ENCODE measurements at regions not wholly inside any gene's neighbourhood (a gene's known extent, or its start where the extent isn't known, plus 50 kb on each side); places are given as distances from the start of the nearest gene placed in this dataset.
"Not testable (repeated sequence)": the region's sequence is repeated elsewhere in the genome, so short reads cannot be mapped to it uniquely, and the experiment has no call there.

DNA sequence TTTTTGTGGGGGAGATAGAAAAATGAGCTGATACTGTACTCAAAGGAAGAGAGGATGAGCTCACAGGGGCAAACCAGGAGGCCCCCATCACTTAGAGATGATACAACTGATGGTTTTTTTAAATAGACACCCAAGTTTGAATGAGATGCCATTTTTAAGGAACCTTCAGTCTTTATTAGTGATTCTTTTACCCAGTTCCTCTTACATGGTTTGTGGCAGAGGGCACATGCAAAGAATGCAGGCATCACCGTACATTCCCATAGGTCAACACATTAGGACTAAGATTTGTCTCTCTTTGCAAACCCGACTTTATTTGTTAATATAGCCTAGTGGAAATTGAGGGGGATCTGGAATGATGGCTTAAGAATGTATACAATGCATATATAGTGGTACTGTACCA is 250.9 kb downstream of the ASXL3 start:
- H3K4me3 ChIP-seq (ENCODE audit: low read depth, low read length): no peak overlapping the region
- TF ChIP-seq, protein P1, sequence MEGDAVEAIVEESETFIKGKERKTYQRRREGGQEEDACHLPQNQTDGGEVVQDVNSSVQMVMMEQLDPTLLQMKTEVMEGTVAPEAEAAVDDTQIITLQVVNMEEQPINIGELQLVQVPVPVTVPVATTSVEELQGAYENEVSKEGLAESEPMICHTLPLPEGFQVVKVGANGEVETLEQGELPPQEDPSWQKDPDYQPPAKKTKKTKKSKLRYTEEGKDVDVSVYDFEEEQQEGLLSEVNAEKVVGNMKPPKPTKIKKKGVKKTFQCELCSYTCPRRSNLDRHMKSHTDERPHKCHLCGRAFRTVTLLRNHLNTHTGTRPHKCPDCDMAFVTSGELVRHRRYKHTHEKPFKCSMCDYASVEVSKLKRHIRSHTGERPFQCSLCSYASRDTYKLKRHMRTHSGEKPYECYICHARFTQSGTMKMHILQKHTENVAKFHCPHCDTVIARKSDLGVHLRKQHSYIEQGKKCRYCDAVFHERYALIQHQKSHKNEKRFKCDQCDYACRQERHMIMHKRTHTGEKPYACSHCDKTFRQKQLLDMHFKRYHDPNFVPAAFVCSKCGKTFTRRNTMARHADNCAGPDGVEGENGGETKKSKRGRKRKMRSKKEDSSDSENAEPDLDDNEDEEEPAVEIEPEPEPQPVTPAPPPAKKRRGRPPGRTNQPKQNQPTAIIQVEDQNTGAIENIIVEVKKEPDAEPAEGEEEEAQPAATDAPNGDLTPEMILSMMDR (IDR thresholded peaks at IDR 0.05; ENCODE audit: insufficient read depth, low read length, missing control alignments): no peak
- DNase-seq (ENCODE audit: low read depth, low spot score): no peak
- ChIA-PET POLR2A (no interaction called here), CTCF (no interaction called here)

DNA sequence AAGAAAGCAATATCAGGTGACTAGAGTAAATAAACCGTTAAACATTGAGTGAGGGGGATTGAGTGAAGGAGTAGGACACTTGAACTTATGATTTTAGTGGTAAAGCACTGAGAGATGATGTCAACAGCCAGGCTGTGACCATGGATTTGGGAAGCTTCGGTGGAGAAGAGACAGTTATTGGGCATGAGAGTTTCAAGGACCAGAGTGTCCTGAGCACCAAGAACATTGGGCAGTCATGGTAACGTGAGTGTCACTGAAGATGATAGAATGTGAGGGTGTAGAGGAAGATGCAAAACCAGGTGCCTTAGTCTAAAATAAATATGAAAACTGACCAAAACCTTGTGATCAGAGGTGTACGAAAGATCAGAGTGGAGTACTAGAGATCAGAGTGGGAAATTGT is 248.1 kb downstream of the ASXL3 start:
- DNase-seq (ENCODE audit: low read depth, low spot score): no peak
- no peak overlapping the region for H3K4me3 ChIP-seq (ENCODE audit: low read depth, low read length)
- ChIA-PET POLR2A (no interaction called here), CTCF (no interaction called here)
- TF ChIP-seq, protein P1 (IDR thresholded peaks at IDR 0.05; ENCODE audit: insufficient read depth, low read length, missing control alignments): no peak

DNA sequence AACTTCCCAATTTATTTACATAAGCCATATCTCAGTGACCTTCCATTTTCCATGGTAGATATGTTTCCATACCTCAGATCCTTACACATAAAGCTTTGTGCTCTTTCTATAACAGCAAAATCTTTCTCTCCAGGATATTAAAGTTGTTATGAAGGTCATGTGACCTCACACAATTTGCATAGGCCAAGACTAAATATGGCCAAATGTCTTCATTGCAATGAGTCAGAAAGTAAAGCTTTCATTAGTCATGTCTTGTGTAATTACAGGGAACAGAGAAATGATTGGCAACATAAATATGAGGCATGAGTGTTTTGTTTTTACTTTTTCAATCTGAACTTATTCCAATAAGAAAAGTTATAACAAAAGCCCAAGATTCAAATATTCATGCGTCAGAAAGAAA is 243.5 kb downstream of the ASXL3 start:
- POLR2A ChIA-PET: no interaction called here

DNA sequence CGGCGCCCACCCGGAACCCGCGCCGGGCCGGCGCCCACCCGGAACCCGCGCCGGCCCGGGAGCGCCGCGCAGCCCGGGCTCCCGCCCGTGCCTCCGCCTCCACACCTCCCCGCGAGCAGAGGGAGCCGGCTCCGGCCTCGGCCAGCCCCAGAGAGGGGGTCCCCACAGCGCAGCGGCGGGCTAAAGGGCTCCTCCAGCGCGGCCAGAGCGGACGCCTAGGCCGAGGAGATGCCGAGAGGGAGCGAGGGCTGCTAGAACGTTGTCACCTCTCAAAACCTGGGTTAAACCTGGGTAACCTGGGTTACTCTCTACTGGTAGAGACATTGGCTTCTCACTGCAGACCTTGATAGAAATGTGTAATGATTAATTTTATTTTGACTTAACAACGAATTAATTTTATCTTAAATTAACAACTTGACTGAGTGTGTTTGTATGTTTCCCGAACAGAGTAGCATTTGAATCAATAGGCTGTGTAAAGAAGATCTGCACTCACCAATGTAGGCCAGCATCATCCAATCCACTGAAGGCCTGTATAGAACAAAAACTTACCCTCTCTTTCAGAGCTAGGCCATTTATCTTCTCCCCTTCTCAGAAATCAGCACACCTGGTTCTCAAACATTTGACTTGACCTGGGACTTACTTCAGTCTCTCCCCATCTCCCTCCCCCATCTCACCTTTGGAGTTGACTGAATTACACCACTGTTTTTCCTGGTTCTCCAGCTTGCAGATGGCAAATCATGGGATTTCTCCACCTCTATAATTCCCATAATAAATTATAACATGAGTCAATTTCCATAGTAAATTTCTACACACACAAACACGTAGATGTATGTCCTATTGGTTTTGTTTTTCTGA is 242.7 kb downstream of the ASXL3 start:
- TF ChIP-seq, protein P1 (IDR thresholded peaks at IDR 0.05; ENCODE audit: insufficient read depth, low read length, missing control alignments): no peak
- H3K4me3 ChIP-seq (ENCODE audit: low read depth, low read length): no peak overlapping the region
- POLR2A ChIA-PET: no interaction called here
- no peak for DNase-seq (ENCODE audit: low read depth, low spot score)
- CTCF ChIA-PET: interaction anchor here (1.5 kb wide), 1 partner anchor 19 kb away, joined by 4 read pairs; no protein-coding TSS in a partner anchor

More for the DNA sequence above, 243.5 kb downstream of the ASXL3 start:
- H3K4me3 ChIP-seq (ENCODE audit: low read depth, low read length): no peak overlapping the region
- TF ChIP-seq, protein P1 (IDR thresholded peaks at IDR 0.05; ENCODE audit: insufficient read depth, low read length, missing control alignments): no peak
- CTCF ChIA-PET: interaction anchor here (1.5 kb wide), 1 partner anchor 18 kb away, joined by 4 read pairs; no protein-coding TSS in a partner anchor
- no peak for DNase-seq (ENCODE audit: low read depth, low spot score)

DNA sequence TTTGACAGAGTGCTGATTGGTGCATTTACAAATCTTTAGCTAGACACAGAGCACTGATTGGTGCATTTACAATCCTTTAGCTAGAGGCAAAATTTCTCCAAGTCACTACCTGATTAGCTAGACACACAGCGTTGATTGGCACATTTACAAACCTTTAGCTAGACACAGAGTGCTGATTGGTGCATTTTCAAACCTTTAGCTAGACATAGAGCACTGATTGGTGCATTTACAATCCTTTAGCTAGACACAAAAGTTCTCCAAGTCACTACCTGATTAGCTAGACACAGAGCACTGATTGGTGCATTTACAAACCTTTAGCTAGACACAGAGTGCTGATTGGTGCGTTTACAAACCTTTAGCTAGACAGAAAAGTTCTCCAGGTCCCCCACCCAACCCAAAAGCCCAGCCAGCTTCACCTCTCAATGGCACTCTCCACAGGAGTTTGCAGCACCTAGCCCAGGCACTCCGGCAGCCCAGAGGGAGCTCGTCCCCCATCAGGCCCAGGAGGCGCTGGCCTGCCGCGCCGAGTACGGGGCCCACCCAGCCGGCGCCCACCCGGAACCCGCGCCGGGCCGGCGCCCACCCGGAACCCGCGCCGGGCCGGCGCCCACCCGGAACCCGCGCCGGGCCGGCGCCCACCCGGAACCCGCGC is 241.8 kb downstream of the ASXL3 start:
- H3K4me3 ChIP-seq (ENCODE audit: low read depth, low read length); POLR2A ChIA-PET; DNase-seq (ENCODE audit: low read depth, low spot score); CTCF ChIA-PET: not testable (repeated sequence)

DNA sequence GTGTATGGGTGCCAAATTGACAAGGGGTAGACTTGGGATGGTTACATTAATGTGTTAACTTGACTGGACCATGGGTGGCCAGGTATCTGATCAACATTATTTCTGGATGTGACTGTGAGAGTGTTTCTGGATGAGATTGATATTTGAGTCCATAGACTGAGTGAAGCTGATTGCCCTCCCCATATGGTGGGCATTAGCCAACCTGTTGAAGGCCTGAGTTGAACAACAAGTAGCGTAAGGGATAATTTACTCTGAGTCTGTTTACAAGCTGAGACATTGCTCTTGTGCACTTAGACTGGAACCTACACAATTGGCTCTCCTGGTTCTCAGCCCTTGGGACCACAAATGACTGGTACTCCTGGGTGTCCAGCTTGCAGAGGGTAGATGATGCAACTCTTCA is 240.1 kb downstream of the ASXL3 start:
- TF ChIP-seq, protein P1 (IDR thresholded peaks at IDR 0.05; ENCODE audit: insufficient read depth, low read length, missing control alignments): no peak
- POLR2A ChIA-PET: no interaction called here
- CTCF ChIA-PET: no interaction called here
- DNase-seq (ENCODE audit: low read depth, low spot score): no peak
- no peak overlapping the region for H3K4me3 ChIP-seq (ENCODE audit: low read depth, low read length)
